GM19372 (cell line): ENCODE measurements at regions not wholly inside any gene's neighbourhood (a gene's known extent, or its start where the extent isn't known, plus 50 kb on each side); places are given as distances from the start of the nearest gene placed in this dataset.
"Not testable (repeated sequence)": the region's sequence is repeated elsewhere in the genome, so short reads cannot be mapped to it uniquely, and the experiment has no call there.

ENCODE experiments used
- ATAC-seq: cut with Tn5 transposase; IDR thresholded peaks from one replicate; pipeline ENCODE4 v1.9.1; 2021; ENCODE audit warnings: mild to moderate bottlenecking, low read depth, moderate library complexity; ENCODE audit not compliant: unreplicated experiment

DNA sequence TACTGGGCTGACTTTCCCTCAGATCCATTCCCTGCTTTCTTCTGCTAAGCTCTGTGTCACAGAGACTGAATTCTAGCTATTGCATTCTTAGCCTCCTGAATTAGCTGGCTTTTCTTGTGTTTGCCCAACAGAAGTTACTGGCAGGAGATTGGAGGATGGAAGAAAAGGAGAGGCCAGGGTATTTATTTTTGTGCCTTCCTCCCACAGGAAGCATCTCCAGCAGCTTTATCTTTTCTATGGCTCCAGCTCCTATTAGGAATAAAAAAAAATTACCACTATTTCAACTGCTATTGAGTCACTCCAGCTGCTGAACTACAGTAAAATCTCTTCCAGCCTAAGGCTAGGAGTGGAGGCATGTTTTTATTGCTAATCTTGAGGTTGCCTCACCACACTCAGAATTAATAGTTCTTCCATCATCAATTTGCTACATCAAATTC lies 492.4 kb downstream of the RFPL4B start:
- no peak for ATAC-seq

DNA sequence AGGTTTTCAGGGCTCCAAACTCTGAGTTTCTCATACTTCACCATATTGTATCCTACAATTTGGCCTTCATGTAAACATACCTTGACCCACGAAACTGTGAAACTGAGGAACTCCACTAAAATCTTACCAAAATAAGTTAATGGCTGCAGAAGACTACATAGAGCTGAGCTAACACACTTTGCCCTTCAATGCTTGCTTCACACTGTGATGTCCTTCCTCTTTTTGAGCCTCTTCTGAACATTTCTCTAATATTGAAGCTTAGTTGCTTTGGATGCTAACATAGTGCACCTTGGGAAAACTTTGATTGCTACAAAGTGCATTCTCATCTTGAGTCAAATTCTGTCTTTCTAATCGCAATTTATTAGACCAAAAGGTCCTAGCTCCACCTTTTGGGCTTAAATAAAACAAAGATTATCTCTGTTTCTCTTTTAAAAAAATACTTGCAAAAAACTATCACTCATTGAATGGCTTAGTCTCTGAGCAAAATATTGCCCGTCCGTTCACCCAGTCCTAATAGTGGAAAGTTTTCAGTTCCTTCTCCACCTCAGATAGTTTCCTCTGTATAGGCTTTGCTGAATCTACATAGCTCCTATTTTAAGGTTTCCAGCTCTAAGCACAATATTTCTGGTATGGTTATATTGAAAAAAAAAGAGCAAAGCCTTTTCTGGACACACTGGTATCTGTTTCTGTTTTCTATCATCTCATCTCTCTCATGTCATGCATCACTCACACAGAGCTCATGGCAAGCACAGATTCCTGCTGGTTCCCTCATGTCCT lies 494.6 kb downstream of the RFPL4B start:
- ATAC-seq = no peak

DNA sequence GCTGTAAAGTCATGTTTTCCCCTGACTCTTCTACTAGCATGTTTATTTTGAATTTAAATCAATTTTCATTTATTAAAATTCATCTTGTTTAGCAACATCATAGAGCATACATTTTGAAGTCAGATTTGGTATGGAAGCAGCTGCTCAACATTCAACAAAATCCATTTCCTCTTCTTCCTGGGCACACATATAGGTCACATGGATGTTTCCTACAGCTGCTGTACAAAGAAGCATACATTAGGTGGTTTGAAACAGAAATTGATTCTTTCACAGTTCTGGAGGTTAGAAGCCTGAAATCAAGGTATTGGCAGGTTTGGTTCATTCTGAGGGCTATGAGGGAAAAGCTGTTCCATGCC lies 495.2 kb downstream of the RFPL4B start:
- ATAC-seq = no peak

DNA sequence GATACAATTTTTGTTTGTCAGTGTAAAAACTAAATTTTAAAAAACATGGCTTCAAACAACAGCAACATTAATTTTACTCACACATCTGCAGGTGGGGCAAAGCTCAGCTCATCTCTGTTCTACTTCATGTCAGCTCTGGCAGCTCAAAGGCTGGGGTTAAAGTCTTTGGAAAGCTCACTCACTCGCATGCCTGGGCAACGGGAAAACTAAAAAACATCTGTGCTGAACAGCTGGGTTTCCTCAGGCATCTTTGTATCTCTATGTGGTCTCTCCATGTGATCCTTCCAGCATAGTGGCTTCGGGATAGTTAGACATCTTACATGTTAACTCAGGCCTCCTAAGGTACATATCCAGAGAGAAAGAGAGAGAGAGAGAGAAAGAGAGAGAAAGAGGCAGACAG lies 499.6 kb downstream of the RFPL4B start:
- no peak for ATAC-seq

DNA sequence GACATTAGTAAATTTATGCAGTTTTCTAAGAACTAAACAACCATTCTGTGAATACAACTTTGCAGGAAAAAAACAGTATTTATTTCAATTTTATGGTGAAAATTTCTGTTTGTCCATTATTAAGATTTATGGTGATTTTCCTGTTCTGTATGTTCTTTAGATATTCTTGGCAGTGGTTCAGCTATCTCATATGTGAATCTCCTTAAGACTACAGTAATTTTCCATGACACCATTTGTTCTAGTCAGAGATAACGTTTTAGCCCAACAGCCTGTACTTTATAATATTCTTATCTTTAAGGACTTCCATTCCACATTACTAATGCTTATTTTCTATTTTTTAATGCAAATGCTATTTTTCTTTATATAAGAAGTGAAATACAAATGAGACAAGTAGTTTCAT lies 504.0 kb downstream of the RFPL4B start:
- no peak for ATAC-seq

DNA sequence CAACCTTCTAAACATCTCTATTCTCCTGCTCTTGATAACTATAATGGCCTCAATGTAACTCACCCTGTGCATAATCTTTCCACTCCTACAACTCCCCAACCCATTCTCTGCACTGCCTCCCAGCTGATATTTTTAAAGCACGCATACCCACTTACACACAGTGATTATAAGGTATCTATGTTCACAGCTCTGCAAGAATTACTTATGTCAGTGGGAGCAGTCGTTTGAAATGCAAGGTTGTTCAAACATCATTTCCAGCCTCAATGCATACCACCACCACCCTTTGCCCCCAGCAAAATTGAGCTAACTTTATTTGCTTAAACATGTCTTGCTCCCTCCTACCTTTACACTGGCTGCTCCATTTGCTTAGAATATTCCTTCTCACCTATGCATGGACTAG lies 506.0 kb downstream of the RFPL4B start:
- ATAC-seq = no peak

DNA sequence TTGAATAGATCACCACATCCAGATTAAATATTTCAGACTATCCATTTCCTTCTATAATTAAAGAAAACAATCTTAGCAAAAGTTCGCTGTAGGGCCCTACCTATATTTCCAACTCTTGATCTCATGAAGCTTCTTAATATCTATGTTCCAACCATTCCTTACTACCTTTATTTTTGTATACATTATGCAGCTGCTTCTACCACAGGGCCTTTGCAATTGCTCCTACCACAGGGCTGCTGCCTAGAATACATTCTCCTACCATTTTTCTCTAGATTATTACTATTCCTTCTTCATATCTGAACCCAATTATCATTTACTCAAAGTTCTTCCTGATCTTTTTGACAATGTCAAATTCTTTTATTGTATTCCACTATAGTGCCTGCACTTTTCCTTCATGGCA lies 516.6 kb downstream of the RFPL4B start:
- no peak for ATAC-seq

DNA sequence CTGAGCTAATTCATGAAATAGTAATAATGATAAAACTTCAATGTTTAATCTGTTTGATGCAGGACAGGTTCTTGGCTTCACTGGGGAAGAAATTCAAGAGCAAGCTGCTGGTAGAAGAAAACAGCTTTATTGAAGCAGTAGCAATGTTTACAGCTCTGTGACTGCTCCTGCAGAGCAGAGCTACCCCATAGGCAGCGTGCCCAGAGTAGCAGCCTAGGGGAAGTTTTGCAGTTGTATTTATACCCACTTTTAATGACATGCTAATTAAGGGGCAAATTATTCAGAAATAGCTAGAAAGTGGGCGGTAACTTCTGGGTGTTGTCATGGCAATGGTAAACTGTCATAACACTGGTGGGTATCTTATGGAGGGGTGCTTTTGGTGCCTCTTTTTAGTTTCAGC lies 518.0 kb downstream of the RFPL4B start:
- ATAC-seq = no peak

DNA sequence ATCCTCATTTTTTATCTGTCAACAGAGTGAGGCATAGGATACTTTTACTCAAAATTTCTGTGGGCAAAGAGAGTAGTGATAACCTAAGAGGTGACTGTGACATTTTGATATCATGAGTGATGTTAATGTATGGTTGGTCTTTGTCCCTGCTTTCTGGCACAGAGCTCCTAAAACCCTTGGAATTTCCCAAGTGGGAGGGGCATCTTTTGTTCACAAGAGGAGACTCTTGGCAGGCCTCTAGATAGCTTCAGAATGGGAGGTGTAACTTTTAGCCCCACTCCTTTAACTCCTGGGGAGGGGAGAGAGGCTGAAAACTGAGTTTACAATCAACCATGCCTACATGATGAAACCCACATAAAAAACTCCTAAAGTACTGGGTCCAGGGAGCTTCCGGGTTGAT lies 527.8 kb downstream of the RFPL4B start:
- no peak for ATAC-seq

DNA sequence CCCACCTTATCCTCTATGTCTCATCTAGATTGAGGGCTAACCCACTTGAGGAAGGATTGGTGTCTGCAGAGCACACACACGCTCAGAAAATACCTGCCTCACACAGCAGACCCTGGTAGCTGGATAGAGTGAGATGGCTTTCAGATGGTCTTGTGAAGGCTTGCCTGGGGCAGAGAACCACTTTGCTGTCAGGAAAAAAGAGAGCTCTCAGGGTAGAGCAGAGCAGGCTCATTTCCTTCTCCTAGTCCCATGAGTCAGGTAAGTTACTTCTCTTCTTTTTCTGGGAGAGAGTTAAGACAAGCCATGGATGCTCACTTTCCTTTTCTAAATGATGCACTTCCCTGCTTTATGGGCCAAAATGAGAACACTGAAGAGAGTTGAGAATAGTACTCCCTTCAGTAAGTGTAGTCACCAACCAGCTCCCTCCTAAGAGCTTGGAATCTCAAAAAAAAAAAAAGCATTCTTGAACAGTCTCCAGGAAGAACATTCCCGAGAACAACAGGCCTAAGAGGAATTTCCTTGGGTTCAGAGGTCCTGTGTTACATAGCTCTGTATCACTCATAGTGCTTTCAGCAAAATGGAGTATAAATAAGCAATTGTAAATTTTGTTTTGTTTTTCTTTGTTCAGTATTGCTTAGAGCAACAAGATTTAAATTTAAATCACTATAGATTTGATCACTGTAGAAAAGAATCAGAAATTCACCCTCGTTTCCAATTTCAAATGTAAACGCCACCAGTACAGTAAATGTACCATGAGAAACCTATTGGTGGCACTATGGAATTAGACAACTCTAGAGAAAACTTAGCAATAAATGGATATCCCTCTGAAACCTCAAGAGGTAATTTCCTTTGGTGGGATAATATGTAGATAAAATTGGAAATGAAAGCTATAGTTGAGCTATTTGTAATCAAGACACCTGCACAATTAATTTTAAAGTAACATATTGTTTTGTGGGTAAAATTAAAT lies 530.3 kb downstream of the RFPL4B start:
- ATAC-seq = no peak

DNA sequence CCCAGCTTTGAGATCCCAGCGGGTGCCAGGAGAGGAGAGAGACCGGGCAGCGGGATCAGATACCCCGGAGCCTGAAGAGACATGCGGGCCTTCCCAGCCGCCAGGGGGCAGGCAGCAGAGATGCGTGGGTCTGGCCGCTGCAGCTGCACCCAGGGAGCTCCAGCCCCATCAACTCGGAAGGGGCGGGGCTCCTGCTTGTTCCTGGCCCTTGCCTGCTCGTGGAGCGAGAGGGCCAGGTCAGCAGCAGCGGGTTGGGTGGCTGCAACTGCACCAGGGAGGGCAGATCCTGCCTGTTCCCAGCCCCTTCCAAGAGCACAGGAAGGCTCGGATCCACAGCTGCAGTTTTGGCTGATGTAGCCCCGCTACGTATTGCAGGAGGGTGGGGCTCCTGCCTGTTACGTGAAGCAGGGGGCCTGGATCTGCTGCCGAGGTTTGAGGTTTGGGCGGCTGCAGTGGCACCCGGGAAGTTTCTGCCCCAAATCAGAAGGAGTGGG lies 532.8 kb downstream of the RFPL4B start:
- ATAC-seq = no peak

DNA sequence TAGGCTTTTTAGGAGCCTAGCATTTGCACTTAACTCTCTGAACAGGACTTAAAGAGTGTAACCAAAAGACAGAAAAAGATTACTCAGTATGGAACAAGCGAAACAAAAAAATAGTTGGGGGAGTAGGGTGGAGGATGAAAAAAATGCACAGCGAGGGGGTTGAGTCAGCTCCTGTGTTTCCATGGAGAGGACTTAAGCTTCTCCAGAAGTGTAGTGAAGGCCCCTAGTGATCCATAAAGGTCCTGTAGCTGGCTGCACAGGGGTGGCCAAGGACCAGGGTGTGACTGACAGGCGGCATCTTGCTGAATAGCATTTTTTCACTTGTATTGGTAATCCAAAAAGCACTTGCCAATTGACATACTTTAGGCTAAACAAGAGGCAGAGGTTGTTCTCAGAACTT lies 533.9 kb downstream of the RFPL4B start:
- no peak for ATAC-seq

DNA sequence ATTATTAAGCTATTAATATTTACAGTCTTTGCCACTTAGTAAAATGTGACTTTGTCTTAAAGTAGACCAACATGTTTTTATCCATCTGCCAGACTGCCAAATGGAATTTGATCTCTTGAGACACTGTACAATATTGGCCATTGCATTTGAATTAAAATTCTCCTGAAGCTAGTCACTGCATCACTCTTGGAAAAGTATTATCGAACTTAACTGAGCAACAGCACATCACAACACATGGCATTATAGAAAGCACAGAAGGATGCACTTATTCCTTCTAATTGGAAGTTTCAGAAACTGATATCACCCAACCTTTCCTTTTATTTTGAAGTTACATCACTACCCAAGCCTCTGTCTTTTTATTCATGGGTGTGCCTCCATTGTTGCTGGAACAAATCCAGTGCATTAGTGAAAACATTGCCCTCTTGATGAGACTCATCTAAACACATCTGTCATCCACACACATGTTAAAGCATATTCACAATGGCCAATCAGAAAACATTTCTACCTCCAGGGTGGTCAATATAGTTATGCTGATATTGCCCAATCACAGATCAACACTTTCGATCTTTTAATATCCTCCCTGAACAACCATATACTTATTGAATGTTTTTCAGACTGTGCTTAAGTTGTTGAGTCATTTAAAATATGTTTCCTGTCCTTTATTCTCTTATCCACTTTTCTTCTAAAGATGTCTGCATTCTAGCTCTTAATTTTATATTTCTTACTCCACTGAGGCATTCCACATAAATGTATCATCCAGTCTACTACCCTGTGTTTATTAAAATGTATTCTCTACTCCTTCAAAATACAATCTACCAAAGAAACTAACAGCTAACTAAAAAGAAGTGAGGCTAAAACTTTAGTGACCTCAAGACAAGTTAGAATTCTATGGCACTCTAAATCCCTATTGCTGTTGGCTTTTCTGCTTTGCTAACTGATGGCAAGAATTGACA lies 535.0 kb downstream of the RFPL4B start:
- no peak for ATAC-seq

DNA sequence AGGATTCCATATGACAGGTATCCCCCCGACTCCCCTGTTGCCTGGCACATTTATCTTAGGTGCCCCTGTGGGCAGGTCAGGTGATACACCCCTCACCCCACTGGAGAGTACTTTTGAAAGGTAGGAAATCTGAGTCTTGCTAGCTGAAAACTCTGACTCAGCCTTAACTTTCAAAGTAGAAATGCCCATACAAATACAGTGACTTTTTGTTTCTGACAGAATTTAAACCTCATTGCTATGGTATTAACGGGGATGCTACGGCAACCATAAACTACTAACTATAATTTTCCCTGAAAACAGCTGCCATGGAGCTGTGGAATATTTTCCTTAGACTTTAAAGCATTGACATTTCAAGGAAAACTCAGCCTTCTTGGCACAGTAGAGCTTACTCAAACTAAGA lies 536.0 kb downstream of the RFPL4B start:
- no peak for ATAC-seq

DNA sequence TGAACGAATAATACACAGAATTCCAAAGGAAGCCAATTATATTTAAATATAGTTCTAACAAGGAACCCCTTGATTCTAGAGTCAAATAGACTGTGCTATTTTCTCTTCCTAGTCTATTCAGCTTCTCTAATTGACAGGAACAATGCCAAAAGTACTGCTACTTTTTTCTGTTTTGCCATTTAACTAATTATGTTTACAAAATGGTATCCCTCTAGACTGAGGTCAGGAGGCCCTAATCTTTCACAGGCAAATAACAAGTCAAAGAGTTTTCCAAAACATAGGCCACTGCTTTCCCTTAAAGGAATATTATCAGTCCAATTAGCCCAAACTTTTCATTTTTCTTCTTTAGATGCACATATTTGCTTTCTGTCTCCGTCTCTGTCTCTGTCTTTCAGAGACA lies 539.3 kb downstream of the RFPL4B start:
- ATAC-seq = no peak

DNA sequence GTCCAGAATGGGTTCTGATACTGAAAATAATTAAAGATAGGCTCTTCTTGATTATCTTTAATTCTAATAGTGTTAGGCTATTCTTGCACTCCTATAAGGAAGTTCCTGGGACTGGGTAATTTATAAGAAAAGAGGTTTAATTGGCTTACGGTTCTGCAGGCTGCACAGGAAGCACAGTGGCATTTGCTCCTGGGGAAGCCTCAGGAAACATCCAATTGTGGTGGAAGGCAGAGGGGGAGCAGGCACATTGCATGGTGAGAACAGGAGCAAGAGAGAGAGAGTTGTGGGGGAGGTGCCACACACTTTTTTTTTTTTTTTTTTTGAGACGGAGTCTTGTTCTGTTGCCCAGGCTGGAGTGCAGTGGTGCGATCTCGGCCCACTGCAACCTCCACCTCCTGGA lies 540.3 kb downstream of the RFPL4B start:
- ATAC-seq = not testable (repeated sequence)

DNA sequence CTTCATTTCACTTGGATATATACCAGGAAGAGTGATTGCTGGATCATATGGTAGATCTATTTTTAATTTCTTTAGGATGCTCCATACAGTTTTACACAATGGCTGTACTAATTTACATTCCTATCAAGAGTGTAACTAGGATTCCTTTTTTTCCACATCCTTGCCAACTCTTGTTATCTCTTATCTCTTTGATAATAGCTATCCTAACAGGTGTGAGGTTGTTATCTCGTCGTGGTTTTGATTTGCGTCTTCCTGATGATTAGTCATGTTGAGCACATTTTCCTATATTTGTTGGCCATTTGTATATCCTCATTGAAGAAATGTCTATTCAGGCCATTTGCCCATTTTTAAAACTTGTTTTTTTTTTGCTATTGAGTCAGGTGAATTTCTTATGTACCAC lies 552.4 kb downstream of the RFPL4B start:
- no peak for ATAC-seq

DNA sequence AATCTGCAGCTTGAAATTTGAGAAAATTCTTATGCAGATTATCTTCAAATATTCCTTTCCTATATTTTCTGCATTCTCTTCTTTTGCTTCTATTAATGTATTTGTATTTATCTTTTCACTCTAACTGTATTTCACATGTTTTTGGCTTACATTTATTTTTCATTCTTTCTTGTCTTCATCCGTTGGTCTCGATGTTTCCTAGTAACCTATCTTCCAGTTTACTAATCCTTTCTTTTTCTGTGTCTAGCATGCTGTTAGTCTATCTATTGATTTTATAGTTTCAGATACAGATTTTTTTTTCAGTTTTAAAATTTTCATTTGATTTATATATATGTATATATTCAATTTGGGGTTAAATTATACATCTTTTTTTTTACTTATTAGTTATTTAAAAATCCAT lies 556.2 kb downstream of the RFPL4B start:
- ATAC-seq = no peak

DNA sequence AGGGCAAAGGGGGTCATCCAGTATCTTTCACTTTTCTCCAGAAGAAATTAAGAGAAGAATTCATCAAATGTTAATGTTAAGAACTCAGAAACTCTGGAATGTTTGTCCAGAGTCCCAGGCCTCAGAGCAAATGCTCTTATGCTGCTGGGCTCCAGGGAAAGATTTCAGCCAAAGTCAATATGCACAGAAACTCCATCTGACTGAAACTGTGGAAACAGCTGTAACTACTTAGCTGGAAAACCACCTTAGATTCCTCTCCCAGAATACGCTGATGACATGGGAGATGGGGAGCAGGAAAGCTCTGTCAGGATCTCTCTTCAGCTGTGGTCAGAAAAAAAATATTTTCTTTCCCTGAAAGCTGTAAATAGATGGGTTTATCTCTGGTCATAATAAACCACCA lies 559.6 kb downstream of the RFPL4B start:
- no peak for ATAC-seq

DNA sequence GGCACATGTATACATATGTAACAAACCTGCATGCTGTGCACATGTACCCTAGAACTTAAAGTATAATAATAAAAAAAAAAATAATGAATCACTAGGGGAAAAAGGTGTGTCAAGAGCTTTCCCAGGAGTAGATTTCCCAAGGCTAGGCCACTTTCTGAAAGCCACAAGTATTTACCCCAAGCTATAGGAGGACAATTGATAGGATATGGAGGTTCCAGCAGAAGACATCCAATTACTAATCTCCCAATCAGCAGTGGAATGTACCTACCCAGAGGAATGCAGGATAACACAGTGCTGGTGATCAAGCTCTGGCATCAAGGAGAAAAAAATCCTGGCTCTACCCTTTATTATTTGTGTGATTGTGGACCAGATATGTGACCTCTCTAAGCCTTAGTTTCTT lies 562.7 kb downstream of the RFPL4B start:
- no peak for ATAC-seq
